ENCODE measurements at regions not wholly inside any gene's neighbourhood (a gene's known extent, or its start where the extent isn't known, plus 50 kb on each side); places are given as distances from the start of the nearest gene placed in this dataset.

DNA sequence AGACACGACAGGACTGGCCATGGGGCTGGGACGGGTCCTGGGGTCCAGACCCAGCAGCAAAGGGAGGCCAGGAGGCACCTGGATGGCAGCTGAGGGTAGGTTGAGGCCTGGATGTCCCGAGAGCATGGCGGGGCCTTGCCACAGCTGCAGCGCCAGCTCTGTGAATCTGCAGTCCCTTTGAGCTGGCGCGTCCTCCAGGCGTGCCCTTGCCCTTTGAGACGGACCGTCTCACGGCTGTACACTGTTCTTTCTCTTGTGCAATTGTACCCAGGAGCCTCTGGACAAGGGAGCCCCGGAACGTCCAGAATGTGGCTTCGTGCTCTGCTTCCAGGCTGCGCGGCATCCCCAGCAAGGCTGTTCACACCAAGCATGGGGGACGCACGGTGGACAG lies 69.5 kb upstream of the CIBAR2 start (continued):
- TF ChIP-seq, protein P1, sequence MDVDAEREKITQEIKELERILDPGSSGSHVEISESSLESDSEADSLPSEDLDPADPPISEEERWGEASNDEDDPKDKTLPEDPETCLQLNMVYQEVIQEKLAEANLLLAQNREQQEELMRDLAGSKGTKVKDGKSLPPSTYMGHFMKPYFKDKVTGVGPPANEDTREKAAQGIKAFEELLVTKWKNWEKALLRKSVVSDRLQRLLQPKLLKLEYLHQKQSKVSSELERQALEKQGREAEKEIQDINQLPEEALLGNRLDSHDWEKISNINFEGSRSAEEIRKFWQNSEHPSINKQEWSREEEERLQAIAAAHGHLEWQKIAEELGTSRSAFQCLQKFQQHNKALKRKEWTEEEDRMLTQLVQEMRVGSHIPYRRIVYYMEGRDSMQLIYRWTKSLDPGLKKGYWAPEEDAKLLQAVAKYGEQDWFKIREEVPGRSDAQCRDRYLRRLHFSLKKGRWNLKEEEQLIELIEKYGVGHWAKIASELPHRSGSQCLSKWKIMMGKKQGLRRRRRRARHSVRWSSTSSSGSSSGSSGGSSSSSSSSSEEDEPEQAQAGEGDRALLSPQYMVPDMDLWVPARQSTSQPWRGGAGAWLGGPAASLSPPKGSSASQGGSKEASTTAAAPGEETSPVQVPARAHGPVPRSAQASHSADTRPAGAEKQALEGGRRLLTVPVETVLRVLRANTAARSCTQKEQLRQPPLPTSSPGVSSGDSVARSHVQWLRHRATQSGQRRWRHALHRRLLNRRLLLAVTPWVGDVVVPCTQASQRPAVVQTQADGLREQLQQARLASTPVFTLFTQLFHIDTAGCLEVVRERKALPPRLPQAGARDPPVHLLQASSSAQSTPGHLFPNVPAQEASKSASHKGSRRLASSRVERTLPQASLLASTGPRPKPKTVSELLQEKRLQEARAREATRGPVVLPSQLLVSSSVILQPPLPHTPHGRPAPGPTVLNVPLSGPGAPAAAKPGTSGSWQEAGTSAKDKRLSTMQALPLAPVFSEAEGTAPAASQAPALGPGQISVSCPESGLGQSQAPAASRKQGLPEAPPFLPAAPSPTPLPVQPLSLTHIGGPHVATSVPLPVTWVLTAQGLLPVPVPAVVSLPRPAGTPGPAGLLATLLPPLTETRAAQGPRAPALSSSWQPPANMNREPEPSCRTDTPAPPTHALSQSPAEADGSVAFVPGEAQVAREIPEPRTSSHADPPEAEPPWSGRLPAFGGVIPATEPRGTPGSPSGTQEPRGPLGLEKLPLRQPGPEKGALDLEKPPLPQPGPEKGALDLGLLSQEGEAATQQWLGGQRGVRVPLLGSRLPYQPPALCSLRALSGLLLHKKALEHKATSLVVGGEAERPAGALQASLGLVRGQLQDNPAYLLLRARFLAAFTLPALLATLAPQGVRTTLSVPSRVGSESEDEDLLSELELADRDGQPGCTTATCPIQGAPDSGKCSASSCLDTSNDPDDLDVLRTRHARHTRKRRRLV (CRISPR knock-in tag; IDR thresholded peaks at IDR 0.05): no peak
- no peak for TF ChIP-seq NFE2L2 (IDR thresholded peaks at IDR 0.05; ENCODE audit: low read length)
- no peak for TF ChIP-seq SOX6 (IDR thresholded peaks at IDR 0.05)
- peak; percentile 58 for TF ChIP-seq SOX6 (CRISPR knock-in tag; IDR thresholded peaks at IDR 0.05)
- no peak for TF ChIP-seq TP53 (CRISPR knock-in tag; conservative IDR thresholded peaks at IDR 0.05)
- no peak for TF ChIP-seq THYN1 (CRISPR knock-in tag; IDR thresholded peaks at IDR 0.05; ENCODE audit: borderline replicate concordance, low read depth)
- no peak for TF ChIP-seq ZNF672 (CRISPR knock-in tag; IDR thresholded peaks at IDR 0.05)
- TF ChIP-seq IRF2 (CRISPR knock-in tag; IDR thresholded peaks at IDR 0.05): no peak
- no peak for TF ChIP-seq PRPF4 (IDR thresholded peaks at IDR 0.05; ENCODE audit: low read depth, low read length, poor library complexity, severe bottlenecking)
- TF ChIP-seq, protein P2, sequence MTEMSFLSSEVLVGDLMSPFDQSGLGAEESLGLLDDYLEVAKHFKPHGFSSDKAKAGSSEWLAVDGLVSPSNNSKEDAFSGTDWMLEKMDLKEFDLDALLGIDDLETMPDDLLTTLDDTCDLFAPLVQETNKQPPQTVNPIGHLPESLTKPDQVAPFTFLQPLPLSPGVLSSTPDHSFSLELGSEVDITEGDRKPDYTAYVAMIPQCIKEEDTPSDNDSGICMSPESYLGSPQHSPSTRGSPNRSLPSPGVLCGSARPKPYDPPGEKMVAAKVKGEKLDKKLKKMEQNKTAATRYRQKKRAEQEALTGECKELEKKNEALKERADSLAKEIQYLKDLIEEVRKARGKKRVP (CRISPR knock-in tag; IDR thresholded peaks at IDR 0.05): no peak
- TF ChIP-seq PHF21A (CRISPR knock-in tag; IDR thresholded peaks at IDR 0.05): peak; percentile 66; the same call in 1 of the 2 replicates
- TF ChIP-seq ZNF143 (CRISPR knock-in tag; IDR thresholded peaks at IDR 0.05): peak; percentile 77
- TF ChIP-seq ZFP36L1 (CRISPR knock-in tag; IDR thresholded peaks at IDR 0.05): no peak
- TF ChIP-seq ATM (IDR thresholded peaks at IDR 0.05; ENCODE audit: borderline replicate concordance): no peak
- TF ChIP-seq IKZF4 (CRISPR knock-in tag; IDR thresholded peaks at IDR 0.05; ENCODE audit: borderline replicate concordance, low read depth, not compliant biosample characterization): no peak
- no peak for TF ChIP-seq ZNF589 (CRISPR knock-in tag; conservative IDR thresholded peaks at IDR 0.05)
- TF ChIP-seq RFXANK (CRISPR knock-in tag; IDR thresholded peaks at IDR 0.05): no peak
- TF ChIP-seq, protein P3, sequence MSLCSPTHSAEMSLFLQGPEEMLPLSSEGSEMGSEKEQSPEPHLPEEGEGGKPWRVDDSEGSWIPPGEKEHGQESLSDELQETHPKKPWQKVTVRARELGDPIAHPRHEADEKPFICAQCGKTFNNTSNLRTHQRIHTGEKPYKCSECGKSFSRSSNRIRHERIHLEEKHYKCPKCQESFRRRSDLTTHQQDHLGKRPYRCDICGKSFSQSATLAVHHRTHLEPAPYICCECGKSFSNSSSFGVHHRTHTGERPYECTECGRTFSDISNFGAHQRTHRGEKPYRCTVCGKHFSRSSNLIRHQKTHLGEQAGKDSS (CRISPR knock-in tag; IDR thresholded peaks at IDR 0.05; ENCODE audit: borderline replicate concordance, low read depth): no peak
- TF ChIP-seq KMT2A (CRISPR knock-in tag; IDR thresholded peaks at IDR 0.05): peak; percentile 64
- no peak for TF ChIP-seq ZNF547 (CRISPR knock-in tag; IDR thresholded peaks at IDR 0.05)
- TF ChIP-seq RORA (CRISPR knock-in tag; IDR thresholded peaks at IDR 0.05): no peak
- TF ChIP-seq, protein P4, sequence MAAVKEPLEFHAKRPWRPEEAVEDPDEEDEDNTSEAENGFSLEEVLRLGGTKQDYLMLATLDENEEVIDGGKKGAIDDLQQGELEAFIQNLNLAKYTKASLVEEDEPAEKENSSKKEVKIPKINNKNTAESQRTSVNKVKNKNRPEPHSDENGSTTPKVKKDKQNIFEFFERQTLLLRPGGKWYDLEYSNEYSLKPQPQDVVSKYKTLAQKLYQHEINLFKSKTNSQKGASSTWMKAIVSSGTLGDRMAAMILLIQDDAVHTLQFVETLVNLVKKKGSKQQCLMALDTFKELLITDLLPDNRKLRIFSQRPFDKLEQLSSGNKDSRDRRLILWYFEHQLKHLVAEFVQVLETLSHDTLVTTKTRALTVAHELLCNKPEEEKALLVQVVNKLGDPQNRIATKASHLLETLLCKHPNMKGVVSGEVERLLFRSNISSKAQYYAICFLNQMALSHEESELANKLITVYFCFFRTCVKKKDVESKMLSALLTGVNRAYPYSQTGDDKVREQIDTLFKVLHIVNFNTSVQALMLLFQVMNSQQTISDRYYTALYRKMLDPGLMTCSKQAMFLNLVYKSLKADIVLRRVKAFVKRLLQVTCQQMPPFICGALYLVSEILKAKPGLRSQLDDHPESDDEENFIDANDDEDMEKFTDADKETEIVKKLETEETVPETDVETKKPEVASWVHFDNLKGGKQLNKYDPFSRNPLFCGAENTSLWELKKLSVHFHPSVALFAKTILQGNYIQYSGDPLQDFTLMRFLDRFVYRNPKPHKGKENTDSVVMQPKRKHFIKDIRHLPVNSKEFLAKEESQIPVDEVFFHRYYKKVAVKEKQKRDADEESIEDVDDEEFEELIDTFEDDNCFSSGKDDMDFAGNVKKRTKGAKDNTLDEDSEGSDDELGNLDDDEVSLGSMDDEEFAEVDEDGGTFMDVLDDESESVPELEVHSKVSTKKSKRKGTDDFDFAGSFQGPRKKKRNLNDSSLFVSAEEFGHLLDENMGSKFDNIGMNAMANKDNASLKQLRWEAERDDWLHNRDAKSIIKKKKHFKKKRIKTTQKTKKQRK (IDR thresholded peaks at IDR 0.05; ENCODE audit: low read length): no peak
- peak; percentile 30; the same call in 1 of the 2 replicates for TF ChIP-seq ZSCAN21 (CRISPR knock-in tag; IDR thresholded peaks at IDR 0.05; ENCODE audit: borderline replicate concordance)
